ENCODE measurements at regions not wholly inside any gene's neighbourhood (a gene's known extent, or its start where the extent isn't known, plus 50 kb on each side); places are given as distances from the start of the nearest gene placed in this dataset.
"Not testable (repeated sequence)": the region's sequence is repeated elsewhere in the genome, so short reads cannot be mapped to it uniquely, and the experiment has no call there.

GRCh38 chr19:20260738-20261137 lies 93.7 kb downstream of the ZNF486 start:
- DNase-seq (ENCODE audit: low read depth), result not testable (repeated sequence)

GRCh38 chr19:20259615-20260014 lies 92.6 kb downstream of the ZNF486 start:
- H3K4me3 ChIP-seq (ENCODE audit: low read depth, low read length), result no peak overlapping the region
- DNase-seq (ENCODE audit: low read depth), result no peak

More at GRCh38 chr19:20260738-20261137, 93.7 kb downstream of the ZNF486 start:
- not testable (repeated sequence) for H3K4me3 ChIP-seq (ENCODE audit: low read depth, low read length)

GRCh38 chr19:20256606-20257005 lies 89.6 kb downstream of the ZNF486 start:
- no peak for DNase-seq (ENCODE audit: low read depth)
- H3K4me3 ChIP-seq (ENCODE audit: low read depth, low read length), result no peak overlapping the region

GRCh38 chr19:20254121-20254520 lies 87.1 kb downstream of the ZNF486 start:
- no peak for DNase-seq (ENCODE audit: low read depth)
- H3K4me3 ChIP-seq (ENCODE audit: low read depth, low read length), result no peak overlapping the region

GRCh38 chr19:20252613-20253012 lies 85.6 kb downstream of the ZNF486 start:
- no peak for DNase-seq (ENCODE audit: low read depth)

GRCh38 chr19:20250627-20251026 lies 83.6 kb downstream of the ZNF486 start:
- no peak for DNase-seq (ENCODE audit: low read depth)
- H3K4me3 ChIP-seq (ENCODE audit: low read depth, low read length), result no peak overlapping the region

More at GRCh38 chr19:20252613-20253012, 85.6 kb downstream of the ZNF486 start:
- H3K4me3 ChIP-seq (ENCODE audit: low read depth, low read length), result no peak overlapping the region

- no peak for DNase-seq (ENCODE audit: low read depth)
- no peak overlapping the region for H3K4me3 ChIP-seq (ENCODE audit: low read depth, low read length)
These were observed 83.1 kb downstream of the ZNF486 start for GRCh38 chr19:20250121-20250520.
